HEK293T (cell line): ENCODE measurements at regions not wholly inside any gene's neighbourhood (a gene's known extent, or its start where the extent isn't known, plus 50 kb on each side); places are given as distances from the start of the nearest gene placed in this dataset.

Experiments
- ARNT ChIP-seq: fragments of 450-650 bp; IDR thresholded peaks from 2 replicates; pipeline ENCODE4 v1.6.1; 2017; ENCODE audit warnings: mild to moderate bottlenecking
- BHLHE40 ChIP-seq: fragments of 450-650 bp; IDR thresholded peaks from 2 replicates; pipeline ENCODE4 v1.6.1; 2016; ENCODE audit warnings: mild to moderate bottlenecking, moderate library complexity, borderline replicate concordance
- CTBP1 ChIP-seq: fragments of 450-650 bp; IDR thresholded peaks from 2 replicates; pipeline ENCODE4 v1.6.1; 2016; ENCODE audit warnings: borderline replicate concordance
- ELF4 ChIP-seq: fragments of 450-650 bp; IDR thresholded peaks from 2 replicates; pipeline ENCODE4 v1.6.1; 2017; ENCODE audit warnings: antibody characterized with exemption
- FOXA1 ChIP-seq: fragments of 450-650 bp; IDR thresholded peaks from 2 replicates; pipeline ENCODE4 v1.6.1; 2016; ENCODE audit warnings: mild to moderate bottlenecking
- FOXK2 ChIP-seq: fragments of 450-650 bp; IDR thresholded peaks from 2 replicates; pipeline ENCODE4 v1.6.1; 2016; ENCODE audit warnings: mild to moderate bottlenecking
- FOXM1 ChIP-seq: fragments of 450-650 bp; IDR thresholded peaks from 2 replicates; pipeline ENCODE4 v1.6.1; 2017; ENCODE audit warnings: mild to moderate bottlenecking, borderline replicate concordance
- HDGF ChIP-seq: fragments of 450-650 bp; IDR thresholded peaks from 2 replicates; pipeline ENCODE4 v1.6.1; 2017; ENCODE audit warnings: antibody characterized with exemption, borderline replicate concordance
- L3MBTL2 ChIP-seq: fragments of 450-650 bp; conservative IDR thresholded peaks from 2 replicates; pipeline ENCODE4 v1.6.1; 2016; ENCODE audit warnings: mild to moderate bottlenecking
- LEF1 ChIP-seq: fragments of 450-650 bp; IDR thresholded peaks from 2 replicates; pipeline ENCODE4 v1.6.1; 2017; ENCODE audit warnings: mild to moderate bottlenecking, borderline replicate concordance
- NFRKB ChIP-seq: fragments of 450-650 bp; IDR thresholded peaks from 2 replicates; pipeline ENCODE4 v1.6.1; 2016; ENCODE audit warnings: mild to moderate bottlenecking, moderate library complexity
- PKNOX1 ChIP-seq: fragments of 450-650 bp; IDR thresholded peaks from 2 replicates; pipeline ENCODE4 v1.6.1; 2016
- SP1 ChIP-seq: fragments of 450-650 bp; IDR thresholded peaks from 2 replicates; pipeline ENCODE4 v1.6.1; 2017
- SUZ12 ChIP-seq: fragments of 450-650 bp; IDR thresholded peaks from 2 replicates; pipeline ENCODE4 v1.6.1; 2016; ENCODE audit warnings: mild to moderate bottlenecking

DNA sequence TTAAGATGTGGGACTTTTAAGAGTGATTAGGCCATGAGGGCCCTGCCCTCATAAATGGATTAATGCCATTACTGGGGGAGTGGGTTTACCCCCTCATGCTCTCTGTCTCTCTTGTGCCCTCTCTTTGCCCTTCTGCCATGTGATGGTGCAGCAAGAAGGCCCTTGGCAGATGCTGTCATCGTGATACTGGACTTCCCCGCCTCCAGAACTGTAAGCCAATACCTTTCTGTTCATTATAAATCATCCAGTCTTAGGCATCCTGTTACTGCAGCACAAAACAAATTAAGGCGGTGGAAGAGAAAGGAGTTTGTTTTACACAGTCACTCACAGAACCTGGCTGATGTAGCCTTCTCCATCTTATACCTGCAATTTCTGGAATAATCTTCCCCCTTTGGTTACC lies 360.3 kb upstream of the TBL1XR1 start:
- TF ChIP-seq PKNOX1 (no peak), NFRKB (no peak), SUZ12 (no peak), ARNT (no peak), ELF4 (no peak), CTBP1 (no peak), FOXK2 (no peak), BHLHE40 (no peak), SP1 (no peak), FOXA1 (no peak), LEF1 (no peak), FOXM1 (no peak), HDGF (no peak), L3MBTL2 (no peak)
